Adipose tissue (tissue), 3 donors: ENCODE measurements at regions not wholly inside any gene's neighbourhood (a gene's known extent, or its start where the extent isn't known, plus 50 kb on each side); places are given as distances from the start of the nearest gene placed in this dataset.

Experiments used
- H3K27ac ChIP-seq: one replicate; pipeline ENCODE4 v1.5.1; 2013; ENCODE audit warnings: low read depth, low read length
- WGBS, 3 donors: extraction: QIAGEN DNeasy Blood & Tissue Kit; methylation state at CpG; one replicate each; pipeline ENCODE4 v1.1.7; 2013; 5-methylcytosine and 5-hydroxymethylcytosine counted together
- donor health status: healthy with polysubstance abuse.
- donor health status: Bipolar disorder and iron deficiency.
- donor health status: healthy.

- WGBS, 3 donors = 94 to 100% (median 95%) methylated on average over 1 of the region's 1 CpG
- H3K27ac ChIP-seq = no peak overlapping the region
Measured at GRCh38 chr2:128807317-128807716, 488.6 kb upstream of the HS6ST1 start.

GRCh38 chr2:128808462-128809258, 490.0 kb upstream of the HS6ST1 start:
- 81 to 87% (median 87%) methylated on average over 5 of the region's 5 CpGs for WGBS, 3 donors
- no peak overlapping the region for H3K27ac ChIP-seq

- H3K27ac ChIP-seq = no peak overlapping the region
- 81 to 92% (median 82%) methylated on average over 1 of the region's 1 CpG for WGBS, 3 donors
Measured at GRCh38 chr2:128809259-128809636, 490.6 kb upstream of the HS6ST1 start.

GRCh38 chr2:128809880-128810279, 491.2 kb upstream of the HS6ST1 start:
- H3K27ac ChIP-seq = no peak overlapping the region
- 31 to 48% (median 44%) methylated on average over 3 of the region's 3 CpGs for WGBS, 3 donors

GRCh38 chr2:128812183-128812940, 493.7 kb upstream of the HS6ST1 start:
- H3K27ac ChIP-seq = no peak overlapping the region
- 87 to 91% (median 88%) methylated on average over 14 of the region's 14 CpGs for WGBS, 3 donors

GRCh38 chr2:128813352-128814034, 494.8 kb upstream of the HS6ST1 start:
- no peak overlapping the region for H3K27ac ChIP-seq
- WGBS, 3 donors = 74 to 93% (median 83%) methylated on average over 7 of the region's 7 CpGs

- WGBS, 3 donors = 82 to 91% (median 83%) methylated on average over 3 of the region's 3 CpGs
- H3K27ac ChIP-seq = no peak overlapping the region
Measured at GRCh38 chr2:128815248-128815647, 496.6 kb upstream of the HS6ST1 start.

GRCh38 chr2:128817171-128817570, 498.5 kb upstream of the HS6ST1 start:
- WGBS, 3 donors = 48 to 65% (median 54%) methylated on average over 5 of the region's 5 CpGs
- no peak overlapping the region for H3K27ac ChIP-seq

- no peak overlapping the region for H3K27ac ChIP-seq
- 79 to 86% (median 83%) methylated on average over 6 of the region's 6 CpGs for WGBS, 3 donors
Measured at GRCh38 chr2:128817813-128818212, 499.1 kb upstream of the HS6ST1 start.

GRCh38 chr2:128818248-128818647, 499.6 kb upstream of the HS6ST1 start:
- H3K27ac ChIP-seq = no peak overlapping the region
- WGBS, 3 donors = 82 to 89% (median 82%) methylated on average over 2 of the region's 2 CpGs

- WGBS, 3 donors = 88 to 91% (median 90%) methylated on average over 11 of the region's 11 CpGs
- H3K27ac ChIP-seq = no peak overlapping the region
Measured at GRCh38 chr2:128818704-128819491, 500.2 kb upstream of the HS6ST1 start.

- 84 to 90% (median 89%) methylated on average over 4 of the region's 4 CpGs for WGBS, 3 donors
- no peak overlapping the region for H3K27ac ChIP-seq
Measured at GRCh38 chr2:128820452-128820851, 501.8 kb upstream of the HS6ST1 start.

GRCh38 chr2:128821010-128821409, 502.3 kb upstream of the HS6ST1 start:
- 75 to 97% (median 93%) methylated on average over 1 of the region's 1 CpG for WGBS, 3 donors
- no peak overlapping the region for H3K27ac ChIP-seq

GRCh38 chr2:128832946-128833663, 514.4 kb upstream of the HS6ST1 start:
- no peak overlapping the region for H3K27ac ChIP-seq
- 41 to 48% (median 42%) methylated on average over 8 of the region's 8 CpGs for WGBS, 3 donors

- H3K27ac ChIP-seq = no peak overlapping the region
- 83 to 86% (median 85%) methylated on average over 6 of the region's 6 CpGs for WGBS, 3 donors
Measured at GRCh38 chr2:128833664-128834027, 515.0 kb upstream of the HS6ST1 start.

GRCh38 chr2:128834207-128834879, 515.7 kb upstream of the HS6ST1 start:
- 60 to 76% (median 68%) methylated on average over 8 of the region's 8 CpGs for WGBS, 3 donors
- H3K27ac ChIP-seq = no peak overlapping the region

- no peak overlapping the region for H3K27ac ChIP-seq
- WGBS, 3 donors = 83 to 89% (median 85%) methylated on average over 7 of the region's 7 CpGs
Measured at GRCh38 chr2:128834880-128835252, 516.2 kb upstream of the HS6ST1 start.
